CD14-positive monocyte (primary cell): ENCODE measurements at regions not wholly inside any gene's neighbourhood (a gene's known extent, or its start where the extent isn't known, plus 50 kb on each side); places are given as distances from the start of the nearest gene placed in this dataset.

ENCODE experiments used
- DNase-seq, 3 donors: peaks; one replicate each; pipeline ENCODE4 v3.0.0-alpha.2; 2011 to 2022
- H2AFZ ChIP-seq: 2 replicates; pipeline ENCODE4 v1.6.0; 2012; ENCODE audit warnings: mild to moderate bottlenecking, low read depth, low read length, inconsistent platforms; ENCODE audit not compliant: insufficient read depth, poor library complexity, severe bottlenecking
- H3K27ac ChIP-seq, 2 donors: 1 replicate in 1 of 2; 2 replicates in 1 of 2; pipeline ENCODE4 v1.5.1; 2012 to 2013; ENCODE audit warnings: low read length in 2 of 2, control low read depth in 1 of 2, inconsistent platforms in 1 of 2, low read depth in 1 of 2, mild to moderate bottlenecking in 1 of 2
- H3K27me3 ChIP-seq, 2 donors: one replicate each; pipeline versions ENCODE4 v1.6.0 to v1.6.1; 2011 to 2013; ENCODE audit warnings: low read length in 2 of 2; ENCODE audit not compliant: control insufficient read depth in 2 of 2, insufficient read depth in 2 of 2
- H3K36me3 ChIP-seq, 2 donors: replicated peaks in 1 of 2; 1 replicate in 1 of 2; 2 replicates in 1 of 2; pipeline versions ENCODE4 v1.5.1 to v1.6.1; 2012 to 2013; ENCODE audit warnings: low read length in 2 of 2, control low read depth in 1 of 2, inconsistent platforms in 1 of 2, mild to moderate bottlenecking in 1 of 2; ENCODE audit not compliant: insufficient read depth in 2 of 2, control insufficient read depth in 1 of 2
- H3K4me1 ChIP-seq, 2 donors: 1 replicate in 1 of 2; 2 replicates in 1 of 2; pipeline versions ENCODE4 v1.5.1 to v1.6.1; 2012 to 2013; ENCODE audit warnings: low read length in 2 of 2, control low read depth in 1 of 2, inconsistent platforms in 1 of 2, mild to moderate bottlenecking in 1 of 2, moderate library complexity in 1 of 2; ENCODE audit not compliant: insufficient read depth in 2 of 2, control insufficient read depth in 1 of 2
- H3K4me2 ChIP-seq: replicated peaks from 2 replicates; pipeline ENCODE3; 2012; ENCODE audit warnings: low read length, moderate library complexity, mild to moderate bottlenecking; ENCODE audit not compliant: poor library complexity, severe bottlenecking; ENCODE audit errors: extremely low read depth
- H3K4me3 ChIP-seq, 3 experiments: fragments of 200-600 bp in 1 of 3; sonication (generic) in 1 of 3; replicated peaks in 1 of 3; 1 replicate in 2 of 3; 2 replicates in 1 of 3; pipeline ENCODE4 v1.5.1; 2011 to 2013; ENCODE audit warnings: low read length in 3 of 3, mild to moderate bottlenecking in 3 of 3, control low read depth in 2 of 3, low read depth in 2 of 3, inconsistent platforms in 1 of 3, moderate library complexity in 1 of 3
- H3K79me2 ChIP-seq: 2 replicates; pipeline ENCODE4 v1.6.0; 2012; ENCODE audit warnings: mild to moderate bottlenecking, control low read depth, inconsistent platforms, low read length, moderate library complexity; ENCODE audit not compliant: insufficient read depth
- H3K9ac ChIP-seq: 2 replicates; pipeline ENCODE4 v1.6.0; 2017; ENCODE audit warnings: low read length, mild to moderate bottlenecking; ENCODE audit not compliant: insufficient read depth, poor library complexity, severe bottlenecking
- H3K9me3 ChIP-seq, 2 donors: replicated peaks in 1 of 2; 1 replicate in 1 of 2; 2 replicates in 1 of 2; pipeline versions ENCODE4 v1.5.1 to v1.6.1; 2012 to 2013; ENCODE audit warnings: low read length in 2 of 2, control low read depth in 1 of 2; ENCODE audit not compliant: control insufficient read depth in 1 of 2, insufficient read depth in 1 of 2
- H4K20me1 ChIP-seq: 2 replicates; pipeline ENCODE4 v1.6.0; 2012; ENCODE audit warnings: mild to moderate bottlenecking, low read length, control low read depth, moderate library complexity; ENCODE audit not compliant: insufficient read depth
- H3K27ac Mint-ChIP-seq, 7 donors: one replicate each; pipeline ENCODE4 v1.8.0; 2020; ENCODE audit warnings: mild to moderate bottlenecking in 7 of 7, mixed read lengths in 7 of 7, moderate library complexity in 6 of 7, inconsistent platforms in 2 of 7
- H3K27me3 Mint-ChIP-seq, 3 donors: one replicate each; pipeline ENCODE4 v1.8.0; 2021 to 2022; ENCODE audit warnings: low read depth in 3 of 3, mild to moderate bottlenecking in 3 of 3, mixed read lengths in 3 of 3, moderate library complexity in 3 of 3, inconsistent platforms in 1 of 3
- H3K36me3 Mint-ChIP-seq, 2 donors: one replicate each; pipeline ENCODE4 v1.8.0; 2020; ENCODE audit warnings: mixed read lengths in 2 of 2, inconsistent platforms in 1 of 2, mild to moderate bottlenecking in 1 of 2
- H3K4me1 Mint-ChIP-seq: one replicate; pipeline ENCODE4 v1.8.0; 2020; ENCODE audit warnings: mild to moderate bottlenecking, mixed read lengths
- H3K4me3 Mint-ChIP-seq, 2 donors: one replicate each; pipeline ENCODE4 v1.8.0; 2020; ENCODE audit warnings: mild to moderate bottlenecking in 2 of 2, mixed read lengths in 2 of 2, moderate library complexity in 1 of 2
- H3K9me3 Mint-ChIP-seq, 7 donors: one replicate each; pipeline ENCODE4 v1.8.0; 2020 to 2022; ENCODE audit warnings: mixed read lengths in 7 of 7, mild to moderate bottlenecking in 6 of 7, moderate library complexity in 6 of 7, inconsistent platforms in 2 of 7
- CTCF ChIP-seq: fragments of 200-600 bp; IDR thresholded peaks from one replicate; pipeline ENCODE4 v1.8.0; 2022; ENCODE audit warnings: antibody characterized with exemption, mild to moderate bottlenecking
- WGBS: methylation state at CpG from one replicate; pipeline ENCODE4 v1.1.5; 2013; ENCODE audit warnings: missing lambda C conversion rate; ENCODE audit not compliant: insufficient coverage; 5-methylcytosine and 5-hydroxymethylcytosine counted together
- intact Hi-C, 2 donors: fragments of 100-400 bp; cut with micrococcal nuclease; formaldehyde crosslinking; loops; one replicate each; pipeline versions ENCODE4 v1.15.0 to v1.15.1; 2023

- no peaks in the 10 kb centered on the region for H3K4me1 Mint-ChIP-seq
- no peaks in the 10 kb centered on the region for H3K36me3 Mint-ChIP-seq
- H3K27me3 ChIP-seq: no peaks in the 10 kb centered on the region
- no peaks in the 10 kb centered on the region for H3K36me3 ChIP-seq
- no peaks in the 10 kb centered on the region for H4K20me1 ChIP-seq
- no peak overlapping the region for H3K4me2 ChIP-seq
- no peak overlapping the region for H3K27ac Mint-ChIP-seq
- no peaks in the 10 kb centered on the region for H3K79me2 ChIP-seq
- intact Hi-C loops: no loop called here
- H3K27me3 Mint-ChIP-seq: peaks cover 0 to 1% (median 0%) of the 10 kb centered on the region in 3 donors
- DNase-seq: no peak
- no peak overlapping the region for H3K9ac ChIP-seq
- H3K4me3 Mint-ChIP-seq: no peak overlapping the region
- H2AFZ ChIP-seq: no peak overlapping the region
- peaks cover 0 to 4% (median 0%) of the 10 kb centered on the region in 7 donors for H3K9me3 Mint-ChIP-seq
- no peak overlapping the region for H3K4me3 ChIP-seq
- H3K9me3 ChIP-seq: peaks cover 0 to 2% of the 10 kb centered on the region in 2 donors
- no peaks in the 10 kb centered on the region for H3K4me1 ChIP-seq
- no peak for TF ChIP-seq CTCF
- no peak overlapping the region for H3K27ac ChIP-seq
Measured at GRCh38 chr4:45241976-45242375, 515.6 kb upstream of the GNPDA2 start.

GRCh38 chr4:45229206-45229605 is 502.9 kb upstream of the GNPDA2 start:
- WGBS: no CpG with 5 or more reads among the region's 1 CpG

More at GRCh38 chr4:45229206-45229605, 502.9 kb upstream of the GNPDA2 start:
- Mint-ChIP-seq H3K4me3 (no peak overlapping the region), H3K27me3 (peaks cover 0 to 2% (median 0%) of the 10 kb centered on the region in 3 donors), H3K4me1 (no peaks in the 10 kb centered on the region), H3K27ac (no peak overlapping the region), H3K9me3 (peaks cover 0 to 4% (median 0%) of the 10 kb centered on the region in 7 donors), H3K36me3 (no peaks in the 10 kb centered on the region)
- H2AFZ ChIP-seq: no peak overlapping the region
- peaks cover 0 to 4% of the 10 kb centered on the region in 2 donors for H3K9me3 ChIP-seq
- no peaks in the 10 kb centered on the region for H3K36me3 ChIP-seq
- DNase-seq: no peak
- no peak overlapping the region for H3K27ac ChIP-seq
- H3K4me1 ChIP-seq: no peaks in the 10 kb centered on the region
- intact Hi-C loops: no loop called here
- H3K9ac ChIP-seq: no peak overlapping the region
- H3K4me2 ChIP-seq: no peak overlapping the region
- H4K20me1 ChIP-seq: no peaks in the 10 kb centered on the region
- no peaks in the 10 kb centered on the region for H3K27me3 ChIP-seq
- no peak for TF ChIP-seq CTCF
- H3K79me2 ChIP-seq: no peaks in the 10 kb centered on the region
- no peak overlapping the region for H3K4me3 ChIP-seq
